K562 (cell line): ENCODE measurements at regions not wholly inside any gene's neighbourhood (a gene's known extent, or its start where the extent isn't known, plus 50 kb on each side); places are given as distances from the start of the nearest gene placed in this dataset.
A peak's percentile ranks its signal among the peaks of the same experiment; 100 is the strongest.

Experiments used
- ATAC-seq: fragments of 200-7000 bp; cut with Tn5 transposase; 3 replicates; pipeline ENCODE4 v1.9.1; 2020; ENCODE audit warnings: moderate library complexity
- BruUV-seq: library from RNA; stranded (reverse); fragments of 400-500 nt; replicated peaks from 2 replicates; lab custom pipeline; 2021; lab: Mats Ljungman, UMichigan
- CTCF ChIA-PET: fragments of 300-600 bp; formaldehyde crosslinking; extraction: SDS; loops from one replicate; lab custom pipeline; 2021; ENCODE audit warnings: low intra/inter-chr PET ratio; lab: Yijun Ruan, JAX
- POLR2A ChIA-PET: fragments of 300-600, 350-650 bp; sonication (Branson Sonifier 250); formaldehyde crosslinking; extraction: SDS; loops from one replicate; lab custom pipeline; 2021; ENCODE audit warnings: antibody characterized with exemption, inconsistent platforms; lab: Yijun Ruan, JAX
- DNase-seq, 4 experiments: peaks; one replicate each; pipeline versions ENCODE4 v3.0.0 to v3.0.0-alpha.2; 2011 to 2018; ENCODE audit warnings: low spot score in 3 of 4, mixed read lengths in 3 of 4; ENCODE audit errors: extremely low read depth in 1 of 4
- FAIRE-seq: peaks from 2 replicates; lab custom pipeline; 2011; peaks lifted over from hg19 to GRCh38; lab: Jason Lieb, UNC
- H2AFZ ChIP-seq: 2 replicates; pipeline ENCODE4 v1.6.0; 2011; ENCODE audit warnings: low read depth, low read length, control low read depth, inconsistent platforms
- H3K27ac ChIP-seq: fragments of 200-600 bp; 3 replicates; pipeline ENCODE4 v1.8.0; 2011; ENCODE audit warnings: low read depth, mild to moderate bottlenecking, control low read depth, inconsistent platforms, low read length, moderate library complexity, mixed read lengths; ENCODE audit errors: extremely low read depth
- H3K27me3 ChIP-seq, 2 experiments: fragments of 300-600 bp in 1 of 2; 2 replicates in 1 of 2; 3 replicates in 1 of 2; pipeline versions ENCODE4 v1.6.0 to v1.8.0; 2011; ENCODE audit warnings: inconsistent platforms in 2 of 2, low read length in 2 of 2, mild to moderate bottlenecking in 1 of 2, mixed read lengths in 1 of 2, moderate library complexity in 1 of 2; ENCODE audit not compliant: control insufficient read depth in 2 of 2, insufficient read depth in 2 of 2
- H3K36me3 ChIP-seq: fragments of 300-600 bp; 3 replicates; pipeline ENCODE4 v1.8.0; 2011; ENCODE audit warnings: mild to moderate bottlenecking, low read length, inconsistent platforms; ENCODE audit not compliant: control insufficient read depth, insufficient read depth
- H3K4me1 ChIP-seq, 2 experiments: fragments of 200-600 bp in 1 of 2; replicated peaks in 1 of 2; 2 replicates in 1 of 2; 3 replicates in 1 of 2; pipeline versions ENCODE4 v1.5.1 to v1.8.0; 2011; ENCODE audit warnings: inconsistent platforms in 2 of 2, low read length in 2 of 2, mild to moderate bottlenecking in 1 of 2, mixed read lengths in 1 of 2, moderate library complexity in 1 of 2; ENCODE audit not compliant: control insufficient read depth in 2 of 2, insufficient read depth in 2 of 2
- H3K4me2 ChIP-seq: 2 replicates; pipeline ENCODE4 v1.6.1; 2011; ENCODE audit warnings: low read length, control low read depth, inconsistent platforms, mixed read lengths; ENCODE audit not compliant: insufficient read depth
- H3K4me3 ChIP-seq: fragments of 200-600 bp; sonication (generic), shearing (Covaris generic); 2 replicates; pipeline ENCODE4 v1.5.1; 2016; ENCODE audit warnings: control low read depth, inconsistent platforms
- H3K79me2 ChIP-seq: fragments of 200-600 bp; 3 replicates; pipeline ENCODE4 v1.8.0; 2011; ENCODE audit warnings: low read length, inconsistent platforms; ENCODE audit not compliant: control insufficient read depth, insufficient read depth
- H3K9ac ChIP-seq, 2 experiments: 2 replicates each; pipeline versions ENCODE4 v1.6.0 to v1.6.1; 2011; ENCODE audit warnings: low read depth in 2 of 2, low read length in 2 of 2, control low read depth in 1 of 2, inconsistent platforms in 1 of 2, mild to moderate bottlenecking in 1 of 2, mixed read lengths in 1 of 2; ENCODE audit not compliant: insufficient read depth in 1 of 2
- H3K9me1 ChIP-seq: one replicate; pipeline ENCODE4 v1.6.0; 2011; ENCODE audit warnings: inconsistent platforms, mild to moderate bottlenecking, low read length, moderate library complexity; ENCODE audit not compliant: control insufficient read depth, insufficient read depth
- H3K9me3 ChIP-seq: replicated peaks from 2 replicates; pipeline ENCODE4 v1.5.1; 2011; ENCODE audit warnings: low read depth, low read length, inconsistent platforms; ENCODE audit not compliant: control insufficient read depth, insufficient read depth
- H4K20me1 ChIP-seq: replicated peaks from 2 replicates; pipeline ENCODE4 v1.6.1; 2011; ENCODE audit warnings: low read length, inconsistent platforms, mixed read lengths; ENCODE audit not compliant: control insufficient read depth, insufficient read depth
- CBX1 ChIP-seq: sonication (generic); IDR thresholded peaks from 2 replicates; pipeline ENCODE4 v1.6.1; 2016; ENCODE audit warnings: antibody characterized with exemption, low read depth, mild to moderate bottlenecking
- CBX5 ChIP-seq: IDR thresholded peaks from 2 replicates; pipeline ENCODE4 v1.6.1; 2014; ENCODE audit warnings: low read depth, borderline replicate concordance
- MAFG ChIP-seq: fragments of 450-650 bp; conservative IDR thresholded peaks from 2 replicates; pipeline ENCODE4 v1.6.1; 2016; ENCODE audit warnings: missing genetic modification characterization, missing compliant biosample characterization
- NFE2L1 ChIP-seq: fragments of 450-650 bp; IDR thresholded peaks from 2 replicates; pipeline ENCODE4 v1.6.1; 2016; ENCODE audit warnings: missing genetic modification characterization, low read depth, mild to moderate bottlenecking, missing compliant biosample characterization, moderate library complexity, borderline replicate concordance
- SIN3A ChIP-seq, 2 experiments: fragments of 150-350 bp in 1 of 2; IDR thresholded peaks; 2 replicates each; pipeline ENCODE4 v1.6.1; 2011 to 2016; ENCODE audit warnings: borderline replicate concordance in 2 of 2, low read depth in 2 of 2, low read length in 2 of 2, mild to moderate bottlenecking in 2 of 2, moderate library complexity in 2 of 2; ENCODE audit not compliant: control insufficient read depth in 1 of 2
- TAL1 ChIP-seq: fragments of 450-650 bp; IDR thresholded peaks from 2 replicates; pipeline ENCODE4 v1.6.1; 2016; ENCODE audit warnings: mild to moderate bottlenecking
- XRCC3 ChIP-seq: fragments of 450-650 bp; IDR thresholded peaks from 2 replicates; pipeline ENCODE4 v1.6.1; 2017; ENCODE audit warnings: mild to moderate bottlenecking, moderate library complexity
- ZBTB33 ChIP-seq: sonication (generic); formaldehyde crosslinking; IDR thresholded peaks from 2 replicates; pipeline ENCODE4 v1.8.1; 2023; ENCODE audit warnings: mild to moderate bottlenecking, missing genetic modification reagents
- ZNF121 ChIP-seq: sonication (generic); formaldehyde crosslinking; conservative IDR thresholded peaks from 2 replicates; pipeline ENCODE4 v1.8.0; 2022; ENCODE audit warnings: missing genetic modification reagents
- ZNF133 ChIP-seq: fragments of 250-450 bp; sonication (Bioruptor Pico); IDR thresholded peaks from 2 replicates; pipeline ENCODE4 v1.4.0; 2020; ENCODE audit warnings: mild to moderate bottlenecking
- ZNF316 ChIP-seq: fragments of 450-650 bp; IDR thresholded peaks from 2 replicates; pipeline ENCODE4 v1.6.1; 2016
- WGBS: fragments of 100-300 bp; shearing (Covaris generic); methylation state at CpG from one replicate; pipeline ENCODE4 v1.1.6; 2016; ENCODE audit warnings: low coverage, mixed read lengths; ENCODE audit not compliant: insufficient coverage; ENCODE audit errors: missing lambda C conversion rate; 5-methylcytosine and 5-hydroxymethylcytosine counted together
- in situ Hi-C: fragments of 300-500 bp; cut with MboI; formaldehyde crosslinking; loops from 4 replicates; pipeline ENCODE4 v1.15.0; 2018; ENCODE audit warnings: inconsistent platforms, mixed read lengths
- intact Hi-C: fragments of 100-400 bp; cut with micrococcal nuclease; formaldehyde crosslinking; loops from 2 replicates; pipeline ENCODE4 v1.14.2; 2022

GRCh38 chr5:31119938-31120641, 73.4 kb upstream of the CDH6 start:
- in situ Hi-C loops, result no loop called here
- Histone ChIP-seq H3K36me3 (no peaks in the 10 kb centered on the region), H3K9ac (no peak overlapping the region), H3K79me2 (no peaks in the 10 kb centered on the region), H3K27me3 (no peaks in the 10 kb centered on the region), H4K20me1 (no peaks in the 10 kb centered on the region), H3K4me1 (no peaks in the 10 kb centered on the region), H3K27ac (no peak overlapping the region), H3K4me3 (no peak overlapping the region), H3K9me1 (no peaks in the 10 kb centered on the region), H3K4me2 (no peak overlapping the region), H3K9me3 (no peaks in the 10 kb centered on the region), H2AFZ (no peak overlapping the region)
- ATAC-seq (no peak), DNase-seq (no peak), FAIRE-seq (no peak)
- TF ChIP-seq CBX5 (no peak), ZNF121 (CRISPR knock-in tag) (no peak), SIN3A (IDR thresholded peaks at IDR 0.05; ENCODE audit: borderline replicate concordance in 2 of 2, control insufficient read depth in 1 of 2, low read depth in 2 of 2, low read length in 2 of 2) (no peak), ZNF133 (no peak), CBX1 (no peak)
- ChIA-PET CTCF (no interaction called here), POLR2A (interaction anchor here (0.7 kb wide), 1 partner anchor 16 kb away, joined by 3 read pairs; no protein-coding TSS in a partner anchor)
- BruUV-seq, result no TSS peak
- WGBS, result 1% methylated on average over 7 of the region's 7 CpGs
- intact Hi-C loops, result no loop called here

- H3K27me3 ChIP-seq, result no peaks in the 10 kb centered on the region
- no peak overlapping the region for H3K4me2 ChIP-seq
- TF ChIP-seq MAFG (tag) (peak; percentile 55), XRCC3 (no peak), ZBTB33 (CRISPR knock-in tag) (no peak), NFE2L1 (tag) (peak; percentile 37; the same call in 1 of the 2 replicates), TAL1 (no peak), ZNF316 (0 out of 2 replicates have a peak, but pooled peaks have one; percentile 4)
- H3K36me3 ChIP-seq, result no peaks in the 10 kb centered on the region
- 2% methylated on average over 6 of the region's 6 CpGs for WGBS
- ChIA-PET CTCF (no interaction called here), POLR2A (no interaction called here)
- intact Hi-C loops, result no loop called here
- ATAC-seq, result no peak
- H3K9me1 ChIP-seq, result no peaks in the 10 kb centered on the region
- no peaks in the 10 kb centered on the region for H4K20me1 ChIP-seq
- no peak overlapping the region for H3K27ac ChIP-seq
- H3K4me3 ChIP-seq, result no peak overlapping the region
- in situ Hi-C loops, result no loop called here
- no peak for DNase-seq
- FAIRE-seq, result no peak
- no peaks in the 10 kb centered on the region for H3K79me2 ChIP-seq
- BruUV-seq, result no TSS peak
- H3K9me3 ChIP-seq, result no peaks in the 10 kb centered on the region
- no peak overlapping the region for H3K9ac ChIP-seq
- H2AFZ ChIP-seq, result no peak overlapping the region
- H3K4me1 ChIP-seq, result no peaks in the 10 kb centered on the region
These were observed 76.9 kb upstream of the CDH6 start for GRCh38 chr5:31116466-31117031.
